NCI-H748 (cell line): ENCODE measurements at regions not wholly inside any gene's neighbourhood (a gene's known extent, or its start where the extent isn't known, plus 50 kb on each side); places are given as distances from the start of the nearest gene placed in this dataset.
"Not testable (repeated sequence)": the region's sequence is repeated elsewhere in the genome, so short reads cannot be mapped to it uniquely, and the experiment has no call there.

Source experiments
- DNase-seq: peaks from one replicate; lab custom pipeline; 2025; ENCODE audit not compliant: unreplicated experiment; lab: John Stamatoyannopoulos, UW

- DNase-seq, result no peak
These were observed 111.9 kb upstream of the TANK start for GRCh38 chr2:161048317-161048716.

GRCh38 chr2:161049559-161049958, 110.7 kb upstream of the TANK start:
- no peak for DNase-seq

- DNase-seq, result no peak
These were observed 108.0 kb upstream of the TANK start for GRCh38 chr2:161052214-161052613.

GRCh38 chr2:161055289-161055688, 104.9 kb upstream of the TANK start:
- no peak for DNase-seq

GRCh38 chr2:161059388-161059787, 100.8 kb upstream of the TANK start:
- DNase-seq, result no peak

GRCh38 chr2:161061786-161062185, 98.4 kb upstream of the TANK start:
- DNase-seq, result no peak

- DNase-seq, result peak; percentile 91
These were observed 96.9 kb upstream of the TANK start for GRCh38 chr2:161063157-161063945.

GRCh38 chr2:161063946-161064306, 96.3 kb upstream of the TANK start:
- no peak for DNase-seq

- DNase-seq, result no peak
These were observed 92.3 kb upstream of the TANK start for GRCh38 chr2:161067846-161068350.

- no peak for DNase-seq
These were observed 91.6 kb upstream of the TANK start for GRCh38 chr2:161068670-161069069.

- no peak for DNase-seq
These were observed 89.3 kb upstream of the TANK start for GRCh38 chr2:161070693-161071479.

- DNase-seq, result not testable (repeated sequence)
These were observed 87.8 kb upstream of the TANK start for GRCh38 chr2:161072436-161072835.

- DNase-seq, result no peak
These were observed 84.5 kb upstream of the TANK start for GRCh38 chr2:161075701-161076100.

- DNase-seq, result no peak
These were observed 83.3 kb upstream of the TANK start for GRCh38 chr2:161076936-161077335.

GRCh38 chr2:161077367-161078210, 82.6 kb upstream of the TANK start:
- no peak for DNase-seq

GRCh38 chr2:161078211-161078539, 82.1 kb upstream of the TANK start:
- DNase-seq, result no peak

GRCh38 chr2:161085149-161085548, 75.1 kb upstream of the TANK start:
- peak; percentile 24 for DNase-seq

GRCh38 chr2:161088658-161089350, 71.4 kb upstream of the TANK start:
- DNase-seq, result no peak

- no peak for DNase-seq
These were observed 69.8 kb upstream of the TANK start for GRCh38 chr2:161090411-161090810.

GRCh38 chr2:161095314-161095713, 64.9 kb upstream of the TANK start:
- no peak for DNase-seq

GRCh38 chr2:161096336-161096735, 63.9 kb upstream of the TANK start:
- DNase-seq, result no peak
